ENCODE measurements at regions not wholly inside any gene's neighbourhood (a gene's known extent, or its start where the extent isn't known, plus 50 kb on each side); places are given as distances from the start of the nearest gene placed in this dataset.

DNA sequence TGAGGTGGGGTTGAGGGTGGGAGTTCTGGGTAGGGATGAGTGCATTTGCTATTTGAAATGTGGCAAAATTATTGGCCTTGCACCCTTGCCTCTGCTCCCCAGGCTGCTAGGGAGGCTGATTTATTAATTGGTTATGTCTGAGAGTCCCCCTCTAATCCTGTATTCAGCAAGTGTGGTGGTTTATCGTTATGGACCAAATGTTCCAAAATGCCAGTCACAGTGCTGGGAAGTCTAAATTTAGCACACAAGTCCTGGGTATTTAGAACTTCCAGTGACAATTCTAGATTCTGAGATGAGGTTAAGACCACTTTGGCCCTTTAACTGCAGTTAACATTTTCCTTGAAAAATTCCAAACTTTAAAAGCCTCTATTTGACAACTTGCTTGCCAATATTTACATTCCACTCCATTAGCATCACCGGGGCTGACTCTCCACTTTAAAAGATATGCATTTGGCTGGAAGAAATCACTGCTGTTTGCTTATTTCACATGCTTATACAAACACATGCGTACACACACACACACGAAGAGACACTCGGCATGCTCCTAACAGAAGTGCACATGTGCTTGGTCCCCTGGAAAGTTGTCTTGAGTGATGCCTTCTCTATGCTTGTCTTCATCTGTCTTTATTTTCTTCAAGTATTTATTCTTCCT lies 247.7 kb downstream of the IL20RB start:
- no peak for DNase-seq

DNA sequence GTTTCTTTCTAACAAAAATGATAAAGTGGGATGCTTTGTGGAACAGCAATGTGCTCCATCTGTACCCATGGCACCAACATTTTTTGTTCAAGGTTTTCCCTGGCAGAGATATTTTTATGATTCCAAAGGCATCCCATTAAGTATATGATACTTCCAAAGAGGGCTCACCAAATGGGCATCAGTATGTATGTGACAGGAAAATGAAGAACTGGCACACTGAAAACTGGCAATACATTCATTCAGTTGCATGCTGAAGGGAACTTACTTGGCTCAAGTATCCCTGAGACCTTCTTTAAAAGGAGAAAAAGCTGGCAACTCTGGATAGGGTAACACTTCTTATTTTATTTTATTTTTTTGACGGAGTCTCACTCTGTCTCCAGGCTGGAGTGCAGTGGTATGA lies 249.8 kb downstream of the IL20RB start:
- no peak for DNase-seq

DNA sequence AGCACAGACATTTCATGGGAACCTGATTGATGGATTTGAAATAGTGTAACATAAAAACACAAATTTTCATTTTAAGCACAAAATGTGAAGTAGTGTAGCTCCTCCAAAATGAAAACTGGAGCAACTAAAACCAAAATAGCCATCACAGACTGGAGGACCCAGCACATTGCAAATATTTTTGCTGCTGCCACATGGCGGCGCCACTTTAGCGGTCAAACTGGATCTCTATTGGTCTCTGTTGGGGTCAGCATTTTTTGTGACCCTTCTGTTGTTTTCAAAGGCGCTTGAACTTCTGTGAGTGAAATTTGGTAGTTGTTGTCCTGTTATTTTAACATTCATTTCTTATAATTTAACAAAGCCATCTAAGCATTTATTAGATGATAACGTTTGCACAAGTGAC lies 259.9 kb downstream of the IL20RB start:
- DNase-seq = no peak

DNA sequence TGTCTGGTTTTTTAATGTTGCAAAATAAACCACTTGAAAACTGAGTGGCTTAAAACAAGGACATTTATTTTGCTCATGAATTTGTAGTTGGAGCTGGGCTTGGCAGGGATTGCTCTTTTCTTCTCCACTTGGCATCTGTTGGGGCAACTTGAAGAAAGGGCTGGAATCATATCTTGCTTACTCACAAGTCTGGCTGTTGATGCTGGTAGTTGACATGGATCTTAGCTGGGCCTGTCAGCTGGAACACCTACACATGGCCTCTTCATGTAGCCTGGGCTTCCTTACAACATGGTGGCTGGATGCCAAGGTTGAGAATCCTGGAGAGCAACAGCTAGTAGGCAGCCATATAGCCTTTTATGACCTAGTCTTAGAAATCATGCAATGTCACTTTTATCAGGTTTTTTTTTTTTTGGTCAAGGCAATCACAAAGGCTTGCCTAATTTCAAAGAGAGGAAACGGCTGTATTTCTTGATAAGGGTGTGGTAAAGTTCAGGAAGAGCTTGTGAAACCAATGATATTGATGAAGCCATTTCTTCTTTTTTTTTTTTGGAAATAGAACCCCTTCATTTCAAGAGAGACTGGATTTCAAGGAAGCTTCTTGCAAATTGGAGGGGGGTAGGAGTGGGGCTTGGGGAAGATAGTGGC lies 262.1 kb downstream of the IL20RB start:
- no peak for DNase-seq

DNA sequence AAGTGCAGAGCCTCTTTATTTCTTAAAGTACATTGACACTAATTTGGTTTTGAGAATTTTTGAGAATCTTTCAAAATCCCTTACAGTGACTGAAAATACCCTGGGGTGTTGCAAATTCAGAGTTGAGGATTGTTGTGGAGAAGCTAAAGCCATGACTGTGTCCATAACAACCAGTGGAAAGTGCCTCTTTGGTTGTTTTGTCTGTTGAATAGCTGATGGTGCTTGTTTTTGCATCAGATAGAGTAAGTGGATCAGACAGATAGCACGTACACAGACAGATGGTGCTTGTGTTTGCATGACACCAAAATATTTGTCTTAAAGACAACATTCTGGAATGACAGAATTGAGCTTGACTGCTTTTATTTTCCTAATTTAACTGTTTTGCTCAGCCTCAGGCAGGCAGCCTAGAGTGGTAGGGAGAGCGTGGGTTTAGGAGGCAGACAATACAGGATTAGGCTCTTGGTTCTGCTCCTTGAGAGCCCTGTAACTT lies 265.0 kb downstream of the IL20RB start:
- DNase-seq = no peak

DNA sequence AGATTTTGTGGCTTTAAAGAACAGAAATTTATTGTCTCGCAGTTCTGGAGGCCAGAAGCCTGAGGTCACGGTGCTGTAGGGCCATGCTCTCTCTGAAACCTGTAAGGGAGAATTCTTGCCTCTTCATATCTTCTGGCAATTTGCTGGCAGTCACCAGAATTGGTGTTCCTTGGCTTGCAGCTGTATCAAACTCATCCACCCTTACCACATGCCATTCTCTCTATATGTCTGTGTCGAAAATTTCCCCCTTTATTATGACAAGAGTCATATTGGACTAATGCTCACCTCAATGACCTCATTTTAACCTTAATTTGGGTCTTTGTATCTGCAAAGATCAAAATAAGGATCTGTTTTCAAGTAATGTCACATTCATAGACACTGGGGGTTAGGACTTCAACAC lies 266.7 kb downstream of the IL20RB start:
- DNase-seq = no peak

DNA sequence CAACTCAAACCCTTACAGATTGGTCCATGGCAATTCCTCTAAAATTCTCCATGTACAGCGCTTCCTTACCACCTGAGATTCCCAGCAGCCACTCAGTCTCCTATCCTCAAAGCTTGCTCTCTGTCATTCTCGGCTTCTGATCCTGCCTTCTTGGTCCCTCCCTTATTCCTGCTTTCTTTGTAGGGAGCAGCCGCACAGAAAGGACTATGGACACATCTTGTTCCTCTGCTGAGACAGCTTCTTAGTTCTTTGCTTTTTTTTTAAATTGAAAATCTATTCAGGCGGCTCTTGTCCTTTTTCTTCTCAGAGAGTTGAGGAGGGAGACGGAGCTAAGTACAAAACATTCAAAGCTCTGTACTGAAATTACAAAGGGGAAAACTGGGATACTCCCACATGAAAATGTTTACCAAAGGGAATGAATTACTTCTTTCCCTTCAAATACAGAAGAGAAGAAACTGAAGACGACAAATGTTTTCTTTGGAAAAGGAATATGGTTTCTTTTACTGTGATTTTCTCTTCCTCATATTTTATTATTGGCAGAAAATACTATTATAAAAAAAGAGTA lies 285.1 kb downstream of the IL20RB start:
- no peak for DNase-seq

DNA sequence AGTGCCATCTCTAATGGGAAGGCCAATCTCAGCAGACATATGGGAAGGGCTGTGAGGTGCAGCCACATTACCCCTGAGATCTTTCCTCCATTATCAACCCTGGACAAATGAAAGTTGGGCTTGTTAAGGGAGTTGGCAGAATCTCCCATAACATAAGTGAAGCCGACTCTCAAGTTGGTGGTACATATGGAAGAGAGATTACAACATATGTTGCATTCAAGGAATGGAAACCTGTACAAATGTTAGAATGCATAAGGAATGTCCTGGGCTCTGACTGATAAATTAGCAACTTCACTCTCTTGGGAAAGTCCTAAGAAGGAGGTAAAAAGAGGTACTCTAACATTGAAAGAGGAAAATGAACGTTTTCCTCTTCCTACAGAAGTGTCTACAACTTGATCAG lies 288.7 kb downstream of the IL20RB start:
- no peak for DNase-seq

DNA sequence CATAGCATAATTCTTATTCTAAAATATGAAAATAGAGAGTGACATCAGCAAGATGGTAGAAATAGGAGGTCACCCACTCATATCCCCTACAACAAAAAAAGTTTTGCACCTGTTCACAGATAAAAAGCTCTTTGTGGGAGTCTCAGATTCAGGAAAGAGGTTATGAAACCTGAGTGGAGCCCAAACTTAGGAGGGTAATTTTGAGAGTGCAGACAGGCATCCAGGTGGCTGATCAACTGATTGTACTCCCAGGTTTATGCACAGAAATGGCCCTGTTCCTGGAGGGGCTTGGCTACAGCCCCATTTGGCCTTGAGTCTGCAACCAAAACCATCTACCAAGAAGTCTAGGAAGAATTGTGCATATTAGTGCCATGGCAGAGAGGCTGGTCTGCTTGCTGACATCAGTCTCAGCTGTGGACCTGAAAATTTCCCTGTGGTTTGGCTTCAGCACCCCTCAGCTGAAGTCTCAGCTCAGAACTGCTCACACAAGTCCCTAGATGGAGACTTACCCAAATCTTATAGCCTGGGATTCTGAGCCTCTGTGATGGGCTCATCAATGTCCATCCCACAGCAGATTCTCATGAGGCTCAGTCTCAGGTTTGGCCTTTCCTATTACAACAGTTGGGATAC lies 291.6 kb downstream of the IL20RB start:
- DNase-seq = no peak

DNA sequence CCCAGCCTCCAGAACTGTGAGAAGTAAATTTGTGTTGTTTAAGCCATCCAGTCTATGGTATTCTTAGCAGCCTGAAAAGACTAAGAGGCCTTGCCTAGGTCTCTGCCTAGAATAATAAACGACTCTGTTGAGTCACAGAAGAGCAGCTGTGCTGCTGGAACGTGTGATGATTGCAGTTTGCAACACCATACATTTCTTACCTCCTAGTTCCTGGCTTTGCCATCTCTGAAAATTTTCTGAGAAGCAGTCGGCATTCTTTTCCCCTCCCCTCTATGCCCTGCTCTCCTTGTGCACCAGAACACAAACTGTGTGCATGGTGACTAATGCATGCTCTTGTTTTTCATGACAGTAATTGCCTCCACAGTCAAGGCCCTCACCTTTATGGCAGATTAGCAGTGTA lies 301.3 kb downstream of the IL20RB start:
- no peak for DNase-seq

DNA sequence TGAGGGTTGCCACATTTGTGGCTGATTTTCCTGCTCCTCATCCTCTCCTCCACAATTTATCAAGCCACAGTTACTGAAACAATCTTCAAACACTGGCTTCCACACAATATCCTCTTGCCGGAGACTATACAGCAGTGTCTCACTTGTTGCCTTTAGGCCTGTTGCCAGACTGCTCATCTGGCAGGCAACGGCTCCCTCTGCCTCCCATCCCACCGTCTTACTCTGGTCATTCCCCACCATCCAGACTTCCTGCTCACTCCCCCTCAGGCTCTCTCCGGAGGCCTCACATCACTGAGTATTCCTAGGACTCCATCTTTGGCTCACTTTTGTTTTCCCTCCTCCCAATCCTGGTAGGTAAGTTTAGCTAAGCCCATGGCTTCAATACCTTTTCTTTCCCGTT lies 301.9 kb downstream of the IL20RB start:
- DNase-seq = no peak

DNA sequence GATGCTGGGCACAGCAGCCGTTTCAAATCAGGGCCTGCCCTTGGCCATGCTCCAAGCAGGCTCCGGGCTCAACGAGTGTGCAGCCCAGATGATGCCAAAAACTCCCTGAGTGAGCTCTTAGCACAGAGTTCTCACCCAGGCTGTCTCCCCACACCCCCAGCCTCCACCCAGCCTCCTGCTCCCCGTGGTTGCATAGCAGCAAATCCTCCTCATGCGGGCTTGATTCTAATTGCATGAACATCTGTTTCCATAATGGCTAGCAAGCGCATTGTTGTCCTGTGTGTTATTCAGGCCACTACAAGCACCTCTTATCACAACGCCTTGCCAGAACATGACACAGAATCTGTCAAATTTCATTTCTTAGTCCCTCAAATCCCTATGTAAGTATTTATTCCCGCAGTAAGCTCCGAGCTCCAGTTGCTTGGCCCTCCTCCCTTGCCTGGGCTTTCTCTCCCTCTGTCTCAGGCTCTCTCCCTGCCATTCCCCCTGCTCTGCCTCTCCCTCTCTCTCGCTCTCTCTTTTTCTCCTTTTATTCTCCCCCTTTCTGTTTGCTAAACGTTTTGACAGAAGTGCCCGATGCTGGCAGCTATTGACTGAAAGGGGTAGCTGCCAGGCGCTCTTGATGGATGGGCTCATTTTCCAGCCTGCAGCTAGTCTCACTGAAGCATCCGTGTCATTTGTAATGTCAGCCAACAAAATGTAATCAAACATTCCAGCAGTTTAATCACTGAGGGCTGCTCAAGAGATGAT lies 306.5 kb downstream of the IL20RB start:
- DNase-seq = peak; percentile 14 to 49

DNA sequence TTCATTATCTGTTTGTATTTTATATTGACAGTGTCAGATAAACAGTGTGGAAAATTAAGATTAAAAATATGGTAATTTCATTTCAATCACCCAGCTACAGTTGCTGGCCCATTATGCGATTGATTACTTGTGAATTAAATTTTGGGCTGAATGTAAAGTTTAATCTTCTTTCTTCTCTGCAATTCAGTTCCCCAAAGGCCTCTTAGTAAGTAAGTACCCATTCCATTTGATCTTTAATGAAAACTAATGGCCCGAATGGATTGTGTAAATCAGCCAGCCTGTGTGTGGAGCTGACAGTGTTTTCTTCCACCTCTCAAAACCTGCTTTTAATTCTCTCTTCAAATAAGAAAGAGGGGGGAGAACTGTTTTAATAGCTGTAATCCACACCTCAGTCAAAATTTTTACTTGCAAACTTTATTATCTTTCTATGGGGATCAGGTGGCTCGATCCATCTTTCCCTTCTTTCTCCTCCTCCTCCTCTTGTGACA lies 307.1 kb downstream of the IL20RB start:
- DNase-seq = no peak

DNA sequence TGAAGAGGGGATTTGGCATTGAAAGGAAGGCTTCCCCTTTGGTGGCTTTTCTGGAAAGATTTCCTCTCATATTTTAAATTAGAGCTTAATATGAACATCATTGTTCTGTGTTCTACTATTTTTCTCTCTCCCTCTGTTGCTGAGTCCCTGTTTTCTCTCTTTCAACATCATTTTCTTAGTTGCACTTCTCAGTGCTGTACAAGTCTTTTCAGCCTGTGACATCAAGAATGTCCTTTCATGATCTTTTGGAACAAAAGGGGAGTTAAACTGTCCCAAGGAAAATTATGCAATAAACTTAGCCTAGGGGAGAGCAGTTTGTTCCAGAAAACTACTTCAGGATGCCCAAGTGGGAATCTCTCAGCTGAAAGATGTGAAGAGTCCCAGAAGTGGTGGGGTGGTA lies 325.1 kb downstream of the IL20RB start:
- DNase-seq = no peak

DNA sequence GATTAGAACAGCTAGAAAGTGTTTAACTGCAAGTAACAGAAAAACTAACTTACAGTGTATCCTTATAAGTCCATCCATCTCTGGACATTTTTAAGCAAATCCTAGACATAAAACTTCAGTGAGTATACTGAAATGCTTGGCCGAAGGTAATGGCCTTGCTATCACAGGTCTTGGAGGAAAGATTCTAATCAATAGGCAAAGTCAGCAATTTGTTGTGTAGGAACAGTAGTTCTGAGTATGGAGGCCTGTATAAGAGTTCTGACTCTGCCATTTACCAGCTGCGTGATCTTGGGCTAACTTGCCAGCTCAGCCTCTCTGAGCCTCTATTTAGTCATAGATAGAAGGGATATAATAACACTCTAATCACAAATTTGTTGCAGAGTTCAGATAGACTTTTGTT lies 328.1 kb downstream of the IL20RB start:
- DNase-seq = no peak

DNA sequence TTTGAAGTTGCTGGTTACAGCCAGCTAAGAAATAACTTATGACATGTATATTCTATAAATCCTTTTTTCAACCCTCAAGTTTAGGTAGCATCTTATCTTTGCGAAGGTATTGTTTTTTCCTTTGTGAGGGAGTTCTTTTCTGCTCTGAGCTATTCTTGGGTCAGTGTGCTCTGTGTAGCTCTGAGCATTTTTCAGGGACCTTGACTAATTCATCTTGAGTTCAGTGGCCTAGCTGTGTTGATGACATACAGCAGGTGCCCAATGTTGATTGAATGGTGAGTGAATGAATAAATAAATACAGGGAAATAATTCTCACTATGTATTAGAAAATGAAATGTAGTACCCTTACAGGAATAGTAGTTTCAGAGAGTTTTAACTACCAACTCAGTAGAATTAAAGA lies 335.3 kb downstream of the IL20RB start:
- no peak for DNase-seq

DNA sequence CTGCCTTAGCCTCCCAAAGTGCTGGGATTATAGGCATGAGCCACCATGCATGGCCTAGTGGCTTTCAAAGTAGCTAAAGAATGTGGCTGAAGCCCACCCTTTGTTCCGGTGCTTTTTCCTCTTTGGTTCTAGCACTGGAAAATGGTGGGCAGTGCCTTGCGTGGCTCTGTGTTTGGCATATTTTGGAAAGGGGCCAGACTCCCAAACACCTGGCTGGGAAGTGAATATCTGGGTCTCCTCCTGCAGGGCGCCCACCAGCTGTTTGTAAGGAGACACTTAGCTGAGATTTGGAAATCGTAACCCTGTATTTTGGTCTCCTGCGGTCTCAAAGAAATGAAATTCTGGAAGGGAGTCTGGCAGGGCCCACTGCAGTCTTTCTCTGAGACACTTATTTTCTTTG lies 336.4 kb downstream of the IL20RB start:
- DNase-seq = no peak

DNA sequence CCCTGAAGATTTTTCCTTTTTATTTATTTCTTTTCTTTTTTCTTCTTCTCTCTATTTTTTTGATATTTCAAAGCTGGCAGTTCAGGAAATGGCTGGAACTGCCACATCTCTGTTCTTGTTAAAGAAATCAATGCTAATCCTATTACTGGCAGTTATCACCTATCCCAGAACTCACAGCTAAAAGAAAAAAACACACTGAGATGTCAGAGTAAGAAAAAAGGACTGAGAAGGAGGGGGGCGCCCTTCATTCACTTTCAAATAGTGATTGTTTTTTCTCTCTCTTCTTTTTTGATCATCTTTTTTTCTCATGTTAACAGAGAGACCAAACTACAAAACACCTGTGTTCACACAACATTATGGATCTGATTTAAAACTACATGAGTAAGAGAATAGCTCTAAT lies 337.1 kb downstream of the IL20RB start:
- no peak for DNase-seq

DNA sequence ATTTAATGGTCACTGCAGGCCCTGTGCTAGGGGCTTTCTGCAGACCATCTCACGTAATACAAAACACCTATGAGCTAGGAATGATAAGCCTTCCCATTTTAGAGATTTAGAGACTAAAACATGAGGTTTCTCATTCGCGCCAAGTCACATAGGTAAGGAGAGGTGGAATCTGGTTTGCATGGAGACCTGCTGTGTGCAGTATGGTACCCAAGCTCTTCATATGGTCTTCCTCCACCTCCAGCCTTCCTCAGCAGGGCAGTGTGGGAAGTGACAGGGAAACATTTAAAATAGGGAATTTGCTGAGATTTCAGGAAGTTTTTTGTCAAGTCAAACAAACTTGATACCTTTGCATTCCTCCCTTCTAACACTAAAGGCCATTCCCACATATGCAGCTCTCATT lies 337.6 kb downstream of the IL20RB start:
- no peak for DNase-seq

DNA sequence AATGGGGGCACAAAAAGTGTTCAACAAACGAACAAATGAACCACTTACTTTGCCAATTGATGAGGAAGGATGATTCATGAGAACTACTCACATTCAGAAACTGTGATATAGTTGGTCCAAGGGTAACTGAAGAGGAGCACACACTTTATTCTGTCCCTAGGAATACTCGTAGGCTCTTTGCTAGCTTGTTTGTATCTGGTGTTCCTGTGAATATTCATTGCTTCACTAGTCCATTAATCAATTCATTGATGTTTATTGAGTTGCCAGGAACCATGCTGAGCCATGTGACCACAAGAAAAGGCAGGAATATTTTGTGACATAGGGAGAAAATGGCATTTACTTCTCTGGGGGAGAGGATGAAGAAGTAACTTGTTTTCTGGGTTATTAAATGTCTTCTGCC lies 338.3 kb downstream of the IL20RB start:
- no peak for DNase-seq

DNA sequence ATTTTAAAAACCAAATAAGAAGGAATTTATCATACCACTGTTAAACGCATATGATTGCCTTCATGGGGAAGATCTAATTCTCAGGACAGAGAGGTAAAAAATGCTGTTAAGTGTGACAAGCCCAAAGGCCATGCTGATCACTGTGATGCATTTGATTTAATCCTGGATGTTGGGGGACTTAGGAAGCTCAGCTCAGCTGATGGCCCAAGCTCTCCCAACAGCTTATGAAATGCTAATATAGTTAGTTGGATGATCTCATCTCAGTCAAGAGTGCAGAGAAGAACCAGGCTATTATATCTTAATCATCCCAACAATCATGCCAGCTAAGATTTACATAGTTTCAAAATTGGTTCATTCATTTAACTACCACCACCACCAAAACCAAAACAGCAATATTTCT lies 340.0 kb downstream of the IL20RB start:
- no peak for DNase-seq

DNA sequence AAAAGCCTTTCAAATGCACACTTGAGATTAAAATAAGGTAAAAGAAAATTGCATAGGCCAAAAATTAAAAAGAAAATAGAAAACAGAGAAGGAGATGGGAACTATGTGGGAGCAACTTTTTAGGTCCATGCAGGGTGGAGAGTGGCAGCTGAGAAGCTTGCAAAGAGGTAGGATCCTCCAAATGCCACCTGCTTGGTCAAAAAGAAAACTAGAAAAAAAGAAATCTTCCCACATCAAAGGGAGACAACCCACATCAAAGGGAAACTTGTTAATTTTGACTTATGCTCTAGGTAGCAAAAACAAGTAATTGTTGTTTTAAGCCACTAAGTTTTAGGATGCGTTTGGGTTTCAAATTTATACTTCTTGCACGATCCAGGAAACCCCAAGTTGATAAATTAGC lies 342.9 kb downstream of the IL20RB start:
- no peak for DNase-seq
